Left lung (tissue), 4 donors: ENCODE measurements at regions not wholly inside any gene's neighbourhood (a gene's known extent, or its start where the extent isn't known, plus 50 kb on each side); places are given as distances from the start of the nearest gene placed in this dataset.
A peak's percentile ranks its signal among the peaks of the same experiment; 100 is the strongest.

ENCODE experiments used
- ATAC-seq: fragments of 200-7000 bp; cut with Tn5 transposase; one replicate; pipeline ENCODE4 v1.9.1; 2020; ENCODE audit warnings: moderate library complexity
- DNase-seq, 4 donors: peaks; one replicate each; pipeline ENCODE4 v3.0.0-alpha.2; 2013 to 2020
- H3K27ac ChIP-seq, 2 donors: fragments of 200-600 bp; sonication (generic) in 1 of 2; one replicate each; pipeline versions ENCODE4 v1.5.0 to v1.8.0; 2020 to 2021
- H3K27me3 ChIP-seq, 2 donors: fragments of 200-600 bp; sonication (generic) in 1 of 2; one replicate each; pipeline versions ENCODE4 v1.5.0 to v1.8.0; 2020 to 2021
- H3K36me3 ChIP-seq, 2 donors: fragments of 200-600 bp; sonication (generic) in 1 of 2; one replicate each; pipeline versions ENCODE4 v1.5.0 to v1.8.0; 2020 to 2021
- H3K4me1 ChIP-seq, 2 donors: fragments of 200-600 bp; one replicate each; pipeline ENCODE4 v1.8.0; 2021
- H3K4me3 ChIP-seq, 2 donors: fragments of 200-600 bp; sonication (generic) in 1 of 2; one replicate each; pipeline versions ENCODE4 v1.5.0 to v1.8.0; 2020 to 2021; ENCODE audit warnings: mild to moderate bottlenecking in 1 of 2
- H3K9me3 ChIP-seq, 2 donors: fragments of 200-600 bp; sonication (generic) in 1 of 2; one replicate each; pipeline versions ENCODE4 v1.5.0 to v1.8.0; 2020 to 2021
- CTCF ChIP-seq, 2 donors: fragments of 200-600 bp; sonication (generic) in 1 of 2; IDR thresholded peaks; one replicate each; pipeline versions ENCODE4 v1.5.0 to v1.8.0; 2021; ENCODE audit warnings: antibody characterized with exemption in 2 of 2
- intact Hi-C, 2 donors: fragments of 100-400 bp; cut with DNase I; formaldehyde crosslinking; loops; one replicate each; pipeline versions ENCODE4 v1.11.2 to v1.14.2; 2022
- donor health status: DM: no; HTN: yes; CAD: no.
- donor health status: DM: no; HTN: no; CAD: no.

GRCh38 chr17:14826358-14826757 is 438.8 kb downstream of the PMP22 start:
- Histone ChIP-seq H3K9me3 (peaks cover 0 to 6% of the 10 kb centered on the region in 2 donors), H3K36me3 (no peaks in the 10 kb centered on the region), H3K27me3 (no peaks in the 10 kb centered on the region), H3K27ac (no peak overlapping the region), H3K4me3 (no peak overlapping the region), H3K4me1 (no peaks in the 10 kb centered on the region)
- DNase-seq: peak in 2 of 4 donors; percentile 14 to 15
- intact Hi-C loops: no loop called here
- TF ChIP-seq CTCF (IDR thresholded peaks at IDR 0.05): no peak
- no peak for ATAC-seq

DNA sequence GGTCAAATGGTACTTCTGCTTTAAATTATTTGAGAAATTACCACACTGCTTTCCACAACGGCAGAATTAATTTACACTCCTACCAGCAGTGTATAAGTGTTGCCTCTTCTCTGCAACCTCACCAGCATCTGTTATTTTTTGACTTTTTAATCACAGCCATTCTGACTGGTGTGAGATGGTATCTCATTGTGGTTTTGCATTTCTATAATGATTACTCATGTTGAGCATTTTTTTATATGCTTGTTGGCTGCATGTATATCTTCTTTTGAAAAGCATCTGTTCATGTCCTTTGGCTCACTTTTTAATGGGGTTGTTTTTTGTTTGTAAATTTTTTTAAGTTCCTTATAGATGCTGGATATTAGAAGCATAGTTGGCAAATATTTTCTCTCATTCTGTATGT is 446.7 kb downstream of the PMP22 start:
- no peak for ATAC-seq
- H3K27ac ChIP-seq: no peak overlapping the region
- DNase-seq: no peak
- no peaks in the 10 kb centered on the region for H3K4me1 ChIP-seq
- H3K9me3 ChIP-seq: no peaks in the 10 kb centered on the region
- no peak for TF ChIP-seq CTCF (IDR thresholded peaks at IDR 0.05)
- no peak overlapping the region for H3K4me3 ChIP-seq
- H3K27me3 ChIP-seq: no peaks in the 10 kb centered on the region
- intact Hi-C loops: no loop called here
- no peaks in the 10 kb centered on the region for H3K36me3 ChIP-seq

GRCh38 chr17:14815079-14815478 is 450.0 kb downstream of the PMP22 start:
- no peak for DNase-seq
- Histone ChIP-seq H3K9me3 (no peaks in the 10 kb centered on the region), H3K27me3 (no peaks in the 10 kb centered on the region), H3K36me3 (no peaks in the 10 kb centered on the region), H3K4me1 (no peaks in the 10 kb centered on the region), H3K27ac (no peak overlapping the region), H3K4me3 (no peak overlapping the region)
- ATAC-seq: no peak
- no peak for TF ChIP-seq CTCF (IDR thresholded peaks at IDR 0.05)
- intact Hi-C loops: no loop called here

- peak; percentile 74 for ATAC-seq
- intact Hi-C loops: no loop called here
Observed at GRCh38 chr17:14813649-14814370, 451.3 kb downstream of the PMP22 start.

DNA sequence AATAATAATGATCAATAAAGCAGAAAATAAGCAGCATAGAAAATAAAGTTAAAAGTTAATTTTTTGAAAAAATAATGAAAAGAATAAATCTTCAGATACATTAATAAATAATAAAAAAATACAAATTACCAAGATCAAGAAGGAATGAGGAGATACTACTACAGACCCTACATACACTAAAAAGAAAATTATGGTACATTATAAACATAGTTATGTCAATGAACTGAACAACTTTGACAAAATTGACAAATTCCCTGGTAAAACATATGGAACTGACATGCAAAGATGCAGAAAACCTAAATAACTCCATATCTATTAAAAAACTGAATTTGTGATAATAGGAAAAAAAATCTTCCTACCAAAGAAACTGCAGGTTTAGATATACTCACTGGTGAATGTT is 456.7 kb downstream of the PMP22 start:
- no peak for ATAC-seq
- no peaks in the 10 kb centered on the region for H3K36me3 ChIP-seq
- no peak for TF ChIP-seq CTCF (IDR thresholded peaks at IDR 0.05)
- DNase-seq: no peak
- no peak overlapping the region for H3K27ac ChIP-seq
- intact Hi-C loops: no loop called here
- H3K9me3 ChIP-seq: peaks cover 0 to 5% of the 10 kb centered on the region in 2 donors
- H3K4me1 ChIP-seq: no peaks in the 10 kb centered on the region
- no peaks in the 10 kb centered on the region for H3K27me3 ChIP-seq
- no peak overlapping the region for H3K4me3 ChIP-seq

More at GRCh38 chr17:14813649-14814370, 451.3 kb downstream of the PMP22 start:
- Histone ChIP-seq H3K4me3 (no peak overlapping the region), H3K4me1 (no peaks in the 10 kb centered on the region), H3K27me3 (no peaks in the 10 kb centered on the region), H3K27ac (no peak overlapping the region), H3K9me3 (no peaks in the 10 kb centered on the region), H3K36me3 (no peaks in the 10 kb centered on the region)
- DNase-seq: peak in 2 of 4 donors; percentile 39 to 87
- TF ChIP-seq CTCF (IDR thresholded peaks at IDR 0.05): peak; percentile 13 to 41
